GM10248 (cell line): ENCODE measurements at regions not wholly inside any gene's neighbourhood (a gene's known extent, or its start where the extent isn't known, plus 50 kb on each side); places are given as distances from the start of the nearest gene placed in this dataset.

Experiments
- CTCF ChIA-PET: fragments of 300-600 bp; sonication (Branson Sonifier 250); formaldehyde crosslinking; extraction: SDS; loops from one replicate; lab custom pipeline; 2021; ENCODE audit warnings: antibody characterized with exemption; lab: Yijun Ruan, JAX
- POLR2A ChIA-PET: fragments of 350-650 bp; sonication (Branson Sonifier 250); formaldehyde crosslinking; extraction: SDS; loops from one replicate; lab custom pipeline; 2020; ENCODE audit warnings: antibody characterized with exemption; lab: Yijun Ruan, JAX
- DNase-seq: peaks from one replicate; pipeline ENCODE4 v3.0.0; 2012; ENCODE audit errors: extremely low spot score
- TF ChIP-seq, protein P1 (sequence below): IDR thresholded peaks from 2 replicates; pipeline ENCODE4 v1.5.1; 2012; ENCODE audit warnings: mild to moderate bottlenecking, low read depth; ENCODE audit errors: extremely low read depth, missing control alignments, control extremely low read depth

DNA sequence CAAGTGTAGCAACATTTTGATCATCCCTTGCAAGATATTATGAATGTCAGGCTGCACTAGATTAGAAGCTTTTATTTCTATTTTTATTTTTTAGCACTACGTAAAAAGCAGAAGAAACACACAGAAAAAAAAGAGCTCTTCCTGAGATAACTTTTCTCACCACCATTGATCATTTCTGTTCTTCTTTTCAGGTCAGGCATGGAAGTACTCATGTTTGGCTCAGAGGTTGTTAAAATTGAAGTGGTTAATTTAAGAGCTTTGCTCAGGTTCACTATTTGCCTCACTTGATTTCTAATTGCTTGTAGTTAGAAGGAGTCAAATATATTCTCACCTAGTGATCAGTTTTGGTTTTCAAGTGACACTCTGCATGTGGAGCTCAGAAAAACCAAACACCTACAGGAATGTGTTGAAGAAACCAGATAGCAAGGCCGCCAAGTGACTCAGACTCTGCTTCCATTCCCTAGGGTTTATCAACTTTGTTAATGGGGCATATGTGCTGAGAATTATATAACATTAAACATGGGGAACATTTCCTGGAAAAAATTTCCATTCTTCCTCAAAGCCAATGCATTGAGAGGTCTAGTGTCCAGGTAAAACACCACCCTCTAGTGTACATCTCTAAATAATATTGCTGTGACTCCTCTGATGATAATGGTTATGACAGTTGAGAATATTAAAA lies 679.8 kb downstream of the CETN3 start:
- ChIA-PET CTCF (interaction anchor here (0.7 to 2.7 kb wide), 14 partner anchors 11 to 1003 kb away, joined by 3 to 14 read pairs (median 4); no protein-coding TSS in a partner anchor), POLR2A (no interaction called here)
- TF ChIP-seq, protein P1, sequence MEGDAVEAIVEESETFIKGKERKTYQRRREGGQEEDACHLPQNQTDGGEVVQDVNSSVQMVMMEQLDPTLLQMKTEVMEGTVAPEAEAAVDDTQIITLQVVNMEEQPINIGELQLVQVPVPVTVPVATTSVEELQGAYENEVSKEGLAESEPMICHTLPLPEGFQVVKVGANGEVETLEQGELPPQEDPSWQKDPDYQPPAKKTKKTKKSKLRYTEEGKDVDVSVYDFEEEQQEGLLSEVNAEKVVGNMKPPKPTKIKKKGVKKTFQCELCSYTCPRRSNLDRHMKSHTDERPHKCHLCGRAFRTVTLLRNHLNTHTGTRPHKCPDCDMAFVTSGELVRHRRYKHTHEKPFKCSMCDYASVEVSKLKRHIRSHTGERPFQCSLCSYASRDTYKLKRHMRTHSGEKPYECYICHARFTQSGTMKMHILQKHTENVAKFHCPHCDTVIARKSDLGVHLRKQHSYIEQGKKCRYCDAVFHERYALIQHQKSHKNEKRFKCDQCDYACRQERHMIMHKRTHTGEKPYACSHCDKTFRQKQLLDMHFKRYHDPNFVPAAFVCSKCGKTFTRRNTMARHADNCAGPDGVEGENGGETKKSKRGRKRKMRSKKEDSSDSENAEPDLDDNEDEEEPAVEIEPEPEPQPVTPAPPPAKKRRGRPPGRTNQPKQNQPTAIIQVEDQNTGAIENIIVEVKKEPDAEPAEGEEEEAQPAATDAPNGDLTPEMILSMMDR: no peak
- no peak for DNase-seq

DNA sequence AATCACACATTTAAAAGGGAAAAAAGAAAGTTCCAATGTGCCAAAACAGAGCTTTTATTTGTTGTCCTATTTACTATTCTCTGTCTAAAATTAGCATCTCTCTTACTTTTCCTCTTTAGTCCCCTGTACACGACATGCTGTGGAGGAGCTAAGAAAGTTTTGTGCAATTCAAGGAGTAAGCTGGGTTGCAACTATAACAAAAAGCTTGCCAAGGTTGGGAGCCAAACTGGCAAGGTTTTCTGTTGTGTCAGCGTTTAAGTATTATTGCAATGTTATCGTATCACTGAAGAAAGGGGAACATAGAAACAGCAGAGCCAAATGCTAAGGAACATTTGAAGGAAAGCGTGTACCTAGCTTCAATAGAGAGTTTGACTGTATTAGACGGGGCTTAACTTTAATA lies 680.8 kb downstream of the CETN3 start:
- CTCF ChIA-PET: interaction anchor here (1.1 to 2.7 kb wide), 4 partner anchors 15 to 1002 kb away, joined by 3 to 14 read pairs (median 7); no protein-coding TSS in a partner anchor
- TF ChIP-seq, protein P1: no peak
- POLR2A ChIA-PET: no interaction called here
- DNase-seq: no peak

DNA sequence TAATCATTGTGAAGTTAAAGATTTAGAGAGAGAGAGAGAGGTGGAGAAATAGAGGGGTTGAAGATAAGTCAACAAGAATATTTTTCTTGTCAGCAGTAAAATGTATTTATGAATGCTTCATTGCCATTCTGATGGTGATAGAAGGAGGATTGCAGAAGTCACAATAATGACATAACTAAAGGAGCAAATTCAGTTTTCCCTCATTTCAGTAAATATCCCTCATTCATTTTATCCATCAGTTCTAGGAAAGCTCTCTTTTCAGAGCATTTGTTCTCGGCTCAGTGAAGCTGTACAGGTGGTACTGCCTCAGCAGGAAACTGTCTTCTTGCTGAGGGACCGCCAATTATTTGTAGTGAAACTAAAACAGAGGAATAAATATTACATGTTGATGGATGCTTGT lies 681.4 kb downstream of the CETN3 start:
- DNase-seq: no peak
- ChIA-PET POLR2A (no interaction called here), CTCF (interaction anchor here (1.1 to 2.7 kb wide), 3 partner anchors 28 to 1001 kb away, joined by 3 to 14 read pairs (median 4); no protein-coding TSS in a partner anchor)
- TF ChIP-seq, protein P1: no peak

DNA sequence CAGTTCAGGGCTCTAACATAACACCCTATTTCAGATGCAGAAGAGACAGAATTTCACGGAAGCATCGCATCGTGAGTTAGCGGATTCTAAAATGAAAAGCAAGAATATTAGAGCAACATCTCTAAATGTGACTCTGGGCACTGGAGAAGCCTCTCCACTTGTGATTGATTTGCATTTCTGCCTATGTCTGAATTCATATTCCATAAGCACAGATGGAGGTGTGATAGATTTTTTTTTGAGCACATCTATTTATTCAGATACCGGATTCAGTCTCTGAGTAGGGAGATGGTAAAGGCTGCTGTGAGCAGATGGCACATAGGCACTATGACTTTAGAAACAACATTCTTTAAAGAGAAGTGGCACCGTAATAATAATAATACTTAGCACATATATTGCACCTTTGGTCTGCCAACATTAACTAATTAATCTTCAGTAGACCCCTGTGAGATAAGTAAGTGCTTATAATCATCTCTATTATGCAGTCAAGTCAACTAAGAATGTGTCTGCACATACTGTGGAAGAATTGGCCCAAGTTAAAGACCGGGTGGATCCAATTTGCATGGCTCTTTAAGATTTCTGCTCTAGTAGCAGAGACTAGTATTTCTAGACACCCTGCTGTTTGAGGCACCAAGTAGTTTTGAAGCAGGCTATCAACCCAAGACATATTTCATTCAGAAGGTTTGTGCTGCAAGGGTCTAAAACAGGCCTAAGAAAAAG lies 685.0 kb downstream of the CETN3 start:
- ChIA-PET CTCF (interaction anchor here (1.2 to 2.4 kb wide), 3 partner anchors 10 to 34 kb away, joined by 3 to 12 read pairs (median 6); no protein-coding TSS in a partner anchor), POLR2A (no interaction called here)
- no peak for DNase-seq
- TF ChIP-seq, protein P1: no peak

DNA sequence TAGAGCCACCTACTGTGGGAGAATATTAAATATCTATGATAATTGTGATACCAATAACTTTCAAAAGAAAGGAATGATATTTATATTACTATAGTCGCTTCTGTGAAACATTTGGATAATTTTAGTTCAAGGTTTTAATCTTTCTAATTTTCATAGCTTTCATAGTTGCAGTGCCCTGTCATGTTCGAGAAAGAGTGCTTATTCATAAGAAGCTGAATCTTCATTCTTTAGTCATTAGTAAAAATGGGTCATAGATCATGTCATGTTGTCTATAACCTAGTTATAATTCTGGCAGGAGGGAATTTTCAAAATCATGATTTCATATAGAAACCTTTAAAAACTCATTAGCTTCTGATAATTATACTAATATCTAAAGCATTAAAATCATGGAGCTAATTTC lies 685.6 kb downstream of the CETN3 start:
- ChIA-PET POLR2A (no interaction called here), CTCF (interaction anchor here (1.0 to 2.4 kb wide), 6 partner anchors 8 to 34 kb away, joined by 3 to 12 read pairs (median 4); no protein-coding TSS in a partner anchor)
- TF ChIP-seq, protein P1: no peak
- no peak for DNase-seq

DNA sequence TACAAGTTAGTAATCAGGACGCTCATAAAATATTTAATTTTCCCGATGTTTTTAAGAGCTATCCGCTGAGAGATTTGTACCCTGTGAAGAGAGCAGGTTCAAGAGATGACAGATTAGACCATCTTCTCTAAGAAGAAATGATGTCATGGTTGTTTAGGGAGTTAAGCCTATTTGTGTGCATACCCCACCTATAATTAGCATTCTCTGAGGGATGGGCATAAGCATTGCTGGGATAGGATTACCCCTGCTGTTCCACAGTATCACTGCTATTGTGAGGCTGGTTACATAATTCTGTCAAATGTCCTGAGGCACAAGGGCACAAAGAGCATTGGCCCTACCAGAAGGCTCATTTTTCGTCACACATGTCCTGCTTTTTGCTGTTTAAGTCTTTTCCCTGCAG lies 687.0 kb downstream of the CETN3 start:
- DNase-seq: no peak
- TF ChIP-seq, protein P1: no peak
- ChIA-PET CTCF (interaction anchor here (0.9 to 2.4 kb wide), 5 partner anchors 8 to 37 kb away, joined by 3 to 12 read pairs (median 3); no protein-coding TSS in a partner anchor), POLR2A (no interaction called here)
